Colonic mucosa (tissue), 4 donors: ENCODE measurements at regions not wholly inside any gene's neighbourhood (a gene's known extent, or its start where the extent isn't known, plus 50 kb on each side); places are given as distances from the start of the nearest gene placed in this dataset.

Experiments
- DNase-seq: peaks from one replicate; pipeline ENCODE4 v3.0.0-alpha.2; 2020
- H3K27ac ChIP-seq: fragments of 200-600 bp; one replicate; pipeline ENCODE4 v1.8.0; 2021
- H3K27me3 ChIP-seq: fragments of 200-600 bp; one replicate; pipeline ENCODE4 v1.8.0; 2021
- H3K36me3 ChIP-seq: fragments of 200-600 bp; one replicate; pipeline ENCODE4 v1.8.0; 2021
- H3K4me1 ChIP-seq: fragments of 200-600 bp; one replicate; pipeline ENCODE4 v1.8.0; 2021; ENCODE audit warnings: mild to moderate bottlenecking
- H3K4me3 ChIP-seq: fragments of 200-600 bp; one replicate; pipeline ENCODE4 v1.8.0; 2021
- H3K9ac ChIP-seq, 2 donors: one replicate each; pipeline ENCODE4 v1.7.0; 2013; ENCODE audit warnings: control low read depth in 2 of 2, low read depth in 2 of 2, low read length in 2 of 2
- H3K9me3 ChIP-seq: fragments of 200-600 bp; one replicate; pipeline ENCODE4 v1.8.0; 2021
- intact Hi-C: fragments of 100-400 bp; cut with DNase I; formaldehyde crosslinking; loops from one replicate; pipeline ENCODE4 v1.14.1; 2022
- TF ChIP-seq, protein P1 (sequence below): fragments of 200-600 bp; IDR thresholded peaks from one replicate; pipeline ENCODE4 v1.8.0; 2022; ENCODE audit warnings: antibody characterized with exemption, mild to moderate bottlenecking
- donor health status: healthy.
- donor health status: DM: no; HTN: no; CAD: no.
- donor health status: DM: no; HTN: no; CAD: no.

DNA sequence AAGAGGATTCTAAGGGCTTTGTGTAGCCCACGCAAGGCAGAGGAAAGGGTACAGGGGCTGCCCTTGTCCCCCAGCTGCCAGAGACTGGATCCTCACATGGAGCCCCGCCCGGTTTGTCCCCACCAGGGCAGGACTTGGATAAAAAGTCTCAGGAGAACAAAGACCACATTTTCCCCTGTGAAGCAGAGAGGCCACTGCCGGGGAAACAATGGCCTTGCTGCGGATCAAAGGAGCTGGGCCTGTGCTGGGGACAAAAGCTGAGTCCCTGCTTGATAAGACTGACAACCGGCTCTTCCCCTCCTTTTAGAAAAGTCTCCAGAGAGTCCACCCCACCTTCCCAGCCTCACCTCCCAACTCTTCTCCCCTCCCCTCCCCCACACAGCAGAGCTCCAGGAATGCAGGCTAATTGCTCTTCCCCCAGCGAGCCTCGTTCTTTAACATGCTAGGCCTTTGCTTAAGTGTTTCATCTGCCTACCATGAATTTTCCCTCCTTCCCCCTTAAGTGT is 142.4 kb downstream of the PLPP3 start:
- Histone ChIP-seq H3K4me1 (no peaks in the 10 kb centered on the region), H3K27me3 (no peaks in the 10 kb centered on the region), H3K4me3 (no peak overlapping the region), H3K9me3 (no peaks in the 10 kb centered on the region), H3K9ac (no peak overlapping the region), H3K36me3 (no peaks in the 10 kb centered on the region), H3K27ac (no peak overlapping the region)
- DNase-seq, result no peak
- intact Hi-C loops, result no loop called here
- TF ChIP-seq, protein P1, sequence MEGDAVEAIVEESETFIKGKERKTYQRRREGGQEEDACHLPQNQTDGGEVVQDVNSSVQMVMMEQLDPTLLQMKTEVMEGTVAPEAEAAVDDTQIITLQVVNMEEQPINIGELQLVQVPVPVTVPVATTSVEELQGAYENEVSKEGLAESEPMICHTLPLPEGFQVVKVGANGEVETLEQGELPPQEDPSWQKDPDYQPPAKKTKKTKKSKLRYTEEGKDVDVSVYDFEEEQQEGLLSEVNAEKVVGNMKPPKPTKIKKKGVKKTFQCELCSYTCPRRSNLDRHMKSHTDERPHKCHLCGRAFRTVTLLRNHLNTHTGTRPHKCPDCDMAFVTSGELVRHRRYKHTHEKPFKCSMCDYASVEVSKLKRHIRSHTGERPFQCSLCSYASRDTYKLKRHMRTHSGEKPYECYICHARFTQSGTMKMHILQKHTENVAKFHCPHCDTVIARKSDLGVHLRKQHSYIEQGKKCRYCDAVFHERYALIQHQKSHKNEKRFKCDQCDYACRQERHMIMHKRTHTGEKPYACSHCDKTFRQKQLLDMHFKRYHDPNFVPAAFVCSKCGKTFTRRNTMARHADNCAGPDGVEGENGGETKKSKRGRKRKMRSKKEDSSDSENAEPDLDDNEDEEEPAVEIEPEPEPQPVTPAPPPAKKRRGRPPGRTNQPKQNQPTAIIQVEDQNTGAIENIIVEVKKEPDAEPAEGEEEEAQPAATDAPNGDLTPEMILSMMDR, result no peak

DNA sequence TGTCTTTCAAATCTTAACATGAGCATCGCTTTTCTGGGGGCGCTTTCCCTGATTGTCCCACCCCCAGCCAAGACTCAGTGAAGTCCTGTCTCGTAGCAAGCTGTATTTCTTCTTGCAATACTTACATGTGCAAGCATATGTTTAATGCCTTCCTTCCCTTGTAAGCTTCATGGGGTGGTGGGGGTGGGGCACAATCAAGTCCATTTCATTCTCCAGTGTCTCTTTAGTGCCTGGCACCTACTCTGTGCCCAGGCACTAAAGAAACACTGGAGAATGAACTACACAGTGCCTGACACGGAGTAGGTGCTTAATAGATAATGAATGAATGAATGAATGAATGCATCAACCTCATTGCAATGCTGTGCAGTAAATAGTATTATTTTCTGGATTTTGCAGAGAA is 143.1 kb downstream of the PLPP3 start:
- no peak for DNase-seq
- Histone ChIP-seq H3K9me3 (no peaks in the 10 kb centered on the region), H3K36me3 (no peaks in the 10 kb centered on the region), H3K4me3 (no peak overlapping the region), H3K27ac (no peak overlapping the region), H3K4me1 (no peaks in the 10 kb centered on the region), H3K27me3 (no peaks in the 10 kb centered on the region), H3K9ac (no peak overlapping the region)
- TF ChIP-seq, protein P1, result no peak
- intact Hi-C loops, result no loop called here

DNA sequence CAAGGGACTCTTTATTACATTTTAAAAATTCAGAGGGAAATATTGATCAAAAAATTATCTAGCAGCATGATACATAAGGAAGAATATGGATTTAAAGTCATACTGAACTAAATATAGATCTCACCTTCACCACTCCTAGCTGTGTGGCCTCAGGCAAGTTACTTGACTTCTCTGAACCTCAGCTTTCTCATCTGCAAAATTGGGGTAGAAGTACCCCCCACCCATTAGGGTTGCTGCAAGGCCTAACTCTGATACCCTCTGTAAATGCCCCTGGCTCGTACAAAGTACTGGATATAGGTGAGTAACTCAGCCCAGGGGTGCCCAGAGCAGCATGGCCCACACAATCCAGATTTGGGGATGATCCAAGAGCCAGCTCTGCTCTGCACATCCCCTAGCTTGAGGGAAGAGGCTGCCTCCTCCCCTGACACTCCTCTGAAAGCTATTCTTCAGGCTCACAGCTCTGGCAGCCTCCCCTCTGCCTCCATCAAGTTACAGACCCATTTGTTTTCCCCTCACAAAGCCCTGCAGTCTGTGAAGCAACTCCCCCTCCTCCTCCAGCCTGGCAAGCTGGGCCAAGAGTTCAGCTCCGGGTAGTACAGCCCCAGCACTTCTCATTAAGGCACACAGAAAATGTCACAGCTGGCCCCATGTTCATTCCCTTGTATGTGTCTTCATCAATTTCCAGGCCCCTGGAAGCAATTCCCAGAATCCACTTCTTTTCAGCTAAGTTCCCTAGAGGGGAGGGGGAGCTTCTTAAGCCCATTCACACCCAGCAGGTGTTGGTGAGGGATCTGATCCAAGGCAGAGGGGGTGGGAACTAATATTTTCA is 143.7 kb downstream of the PLPP3 start:
- H3K9me3 ChIP-seq, result no peaks in the 10 kb centered on the region
- H3K27me3 ChIP-seq, result no peaks in the 10 kb centered on the region
- no peak overlapping the region for H3K9ac ChIP-seq
- no peak overlapping the region for H3K27ac ChIP-seq
- intact Hi-C loops, result no loop called here
- no peaks in the 10 kb centered on the region for H3K4me1 ChIP-seq
- no peak for DNase-seq
- H3K36me3 ChIP-seq, result no peaks in the 10 kb centered on the region
- TF ChIP-seq, protein P1, result no peak
- no peak overlapping the region for H3K4me3 ChIP-seq

DNA sequence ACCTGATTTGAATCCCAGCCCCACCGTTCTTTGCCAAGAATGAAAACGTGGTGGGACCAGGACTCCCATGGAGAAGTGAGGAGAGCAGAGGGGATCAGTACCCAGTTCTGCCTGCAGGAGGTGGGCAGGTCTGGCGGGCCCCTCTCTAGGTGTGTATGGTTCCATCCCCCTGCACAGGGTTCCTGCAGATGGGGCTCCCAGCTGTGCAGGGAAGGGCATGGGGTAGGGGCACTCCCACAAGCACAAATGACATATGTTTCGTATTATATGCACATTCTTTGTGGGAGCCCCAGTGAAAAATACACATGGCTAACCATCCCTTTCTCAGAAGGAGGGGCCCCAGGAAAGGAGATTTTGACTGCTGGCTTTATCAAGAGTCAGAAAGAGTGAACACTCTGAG is 144.6 kb downstream of the PLPP3 start:
- TF ChIP-seq, protein P1, result no peak
- H3K9ac ChIP-seq, result no peak overlapping the region
- intact Hi-C loops, result no loop called here
- no peaks in the 10 kb centered on the region for H3K36me3 ChIP-seq
- no peak for DNase-seq
- H3K4me3 ChIP-seq, result no peak overlapping the region
- H3K27ac ChIP-seq, result no peak overlapping the region
- H3K9me3 ChIP-seq, result no peaks in the 10 kb centered on the region
- no peaks in the 10 kb centered on the region for H3K27me3 ChIP-seq
- H3K4me1 ChIP-seq, result no peaks in the 10 kb centered on the region

DNA sequence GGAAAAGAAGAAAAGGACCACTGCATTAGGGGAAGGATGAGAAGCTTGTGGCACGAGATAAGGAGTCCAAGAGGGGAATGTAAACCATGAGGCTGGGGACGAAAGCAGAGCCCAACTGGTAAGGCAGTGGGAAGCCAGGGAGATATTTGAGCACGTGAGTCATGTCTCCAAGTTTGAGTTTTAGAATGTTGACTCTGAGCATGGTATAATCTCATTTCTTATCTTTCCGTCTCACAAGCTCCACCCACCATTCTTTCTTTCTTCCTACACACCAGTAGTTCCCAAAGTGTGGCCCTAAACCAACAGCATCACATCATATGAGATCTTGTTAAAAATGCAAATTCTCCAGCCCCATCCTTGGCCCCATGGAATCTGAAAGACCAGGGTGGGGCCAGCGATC is 145.3 kb downstream of the PLPP3 start:
- DNase-seq, result no peak
- H3K27ac ChIP-seq, result no peak overlapping the region

More for the DNA sequence above, 145.3 kb downstream of the PLPP3 start:
- H3K9me3 ChIP-seq, result no peaks in the 10 kb centered on the region
- H3K4me3 ChIP-seq, result no peak overlapping the region
- no peaks in the 10 kb centered on the region for H3K27me3 ChIP-seq
- H3K4me1 ChIP-seq, result no peaks in the 10 kb centered on the region
- intact Hi-C loops, result no loop called here
- no peak overlapping the region for H3K9ac ChIP-seq
- H3K36me3 ChIP-seq, result no peaks in the 10 kb centered on the region
- TF ChIP-seq, protein P1, result no peak
